GM23338 (cell line): ENCODE measurements at regions not wholly inside any gene's neighbourhood (a gene's known extent, or its start where the extent isn't known, plus 50 kb on each side); places are given as distances from the start of the nearest gene placed in this dataset.

ENCODE experiments used
- ATAC-seq: fragments of 200-7000 bp; cut with Tn5 transposase; 3 replicates; pipeline ENCODE4 v1.9.1; 2020
- DNase-seq: peaks from one replicate; pipeline ENCODE4 v3.0.0-alpha.2; 2015; ENCODE audit warnings: low spot score
- H2AFZ ChIP-seq: fragments of 200-600 bp; sonication (generic); 2 replicates; pipeline ENCODE4 v1.8.0; 2016; ENCODE audit warnings: antibody characterized with exemption, mild to moderate bottlenecking, moderate library complexity
- H3F3A ChIP-seq: fragments of 200-600 bp; sonication (generic); replicated peaks from 2 replicates; pipeline ENCODE4 v1.8.0; 2017; ENCODE audit warnings: antibody characterized with exemption, mixed run types, low read depth
- H3K27ac ChIP-seq: fragments of 200-600 bp; sonication (generic); 2 replicates; pipeline ENCODE4 v1.6.1; 2016; ENCODE audit warnings: low read depth
- H3K27me3 ChIP-seq: fragments of 200-600 bp; sonication (generic); 2 replicates; pipeline ENCODE4 v1.8.0; 2016; ENCODE audit warnings: mild to moderate bottlenecking, mixed run types, moderate library complexity; ENCODE audit not compliant: insufficient read depth
- H3K36me3 ChIP-seq: fragments of 200-600 bp; sonication (generic); 2 replicates; pipeline ENCODE4 v1.8.0; 2016; ENCODE audit warnings: mild to moderate bottlenecking; ENCODE audit not compliant: insufficient read depth
- H3K4me1 ChIP-seq: fragments of 200-600 bp; sonication (generic); 2 replicates; pipeline ENCODE4 v1.8.0; 2016; ENCODE audit warnings: mild to moderate bottlenecking, moderate library complexity; ENCODE audit not compliant: insufficient read depth
- H3K4me2 ChIP-seq: fragments of 200-600 bp; sonication (generic); 2 replicates; pipeline ENCODE4 v1.7.1; 2017; ENCODE audit warnings: mixed run types
- H3K4me3 ChIP-seq: fragments of 200-600 bp; sonication (generic); 2 replicates; pipeline ENCODE4 v1.6.1; 2016; ENCODE audit warnings: mixed run types
- H3K79me2 ChIP-seq: fragments of 200-600 bp; sonication (generic); replicated peaks from 2 replicates; pipeline ENCODE4 v1.8.0; 2017; ENCODE audit warnings: mild to moderate bottlenecking; ENCODE audit not compliant: insufficient read depth
- H3K9me2 ChIP-seq: fragments of 200-600 bp; sonication (generic); 2 replicates; pipeline ENCODE4 v1.8.0; 2017; ENCODE audit not compliant: insufficient read depth
- H4K20me1 ChIP-seq: fragments of 200-600 bp; sonication (generic); replicated peaks from 2 replicates; pipeline ENCODE4 v1.8.0; 2017; ENCODE audit warnings: mild to moderate bottlenecking; ENCODE audit not compliant: insufficient read depth
- H3K27ac Mint-ChIP-seq: 2 replicates; pipeline ENCODE4 v1.8.0; 2020; ENCODE audit warnings: inconsistent platforms, mild to moderate bottlenecking, moderate library complexity, mixed read lengths
- H3K27me3 Mint-ChIP-seq: 3 replicates; pipeline ENCODE4 v1.8.0; 2022; ENCODE audit warnings: low read depth, mild to moderate bottlenecking, moderate library complexity, mixed read lengths, inconsistent platforms; ENCODE audit not compliant: insufficient read depth, poor library complexity
- H3K36me3 Mint-ChIP-seq: 3 replicates; pipeline ENCODE4 v1.8.0; 2021; ENCODE audit warnings: low read depth, mild to moderate bottlenecking, inconsistent platforms, moderate library complexity, mixed read lengths
- H3K4me1 Mint-ChIP-seq: 3 replicates; pipeline ENCODE4 v1.8.0; 2020; ENCODE audit warnings: mild to moderate bottlenecking, inconsistent platforms, mixed read lengths
- H3K4me3 Mint-ChIP-seq: 3 replicates; pipeline ENCODE4 v1.8.0; 2021; ENCODE audit warnings: moderate library complexity, mild to moderate bottlenecking, inconsistent platforms, mixed read lengths
- H3K9me3 Mint-ChIP-seq: 3 replicates; pipeline ENCODE4 v1.8.0; 2020; ENCODE audit warnings: moderate library complexity, mild to moderate bottlenecking, inconsistent platforms, mixed read lengths
- ETS1 ChIP-seq: IDR thresholded peaks from 2 replicates; pipeline ENCODE4 v1.6.1; 2016; ENCODE audit warnings: antibody characterized with exemption
- JUNB ChIP-seq: IDR thresholded peaks from one replicate; pipeline ENCODE4 v1.6.1; 2016; ENCODE audit warnings: antibody characterized with exemption; ENCODE audit not compliant: unreplicated experiment
- NANOG ChIP-seq: IDR thresholded peaks from 2 replicates; pipeline ENCODE4 v1.6.1; 2016; ENCODE audit warnings: antibody characterized with exemption, borderline replicate concordance
- POLR2AphosphoS5 ChIP-seq: IDR thresholded peaks from 2 replicates; pipeline ENCODE4 v1.6.1; 2016; ENCODE audit warnings: antibody characterized with exemption, low read depth
- STAT1 ChIP-seq: IDR thresholded peaks from one replicate; pipeline ENCODE4 v1.6.1; 2016; ENCODE audit warnings: antibody characterized with exemption; ENCODE audit not compliant: unreplicated experiment
- TF ChIP-seq, protein P1 (sequence below): fragments of 250-450 bp; sonication (Bioruptor Pico); IDR thresholded peaks from 2 replicates; pipeline ENCODE4 v1.5.0; 2020; ENCODE audit warnings: mild to moderate bottlenecking, moderate library complexity

- TF ChIP-seq, protein P1, sequence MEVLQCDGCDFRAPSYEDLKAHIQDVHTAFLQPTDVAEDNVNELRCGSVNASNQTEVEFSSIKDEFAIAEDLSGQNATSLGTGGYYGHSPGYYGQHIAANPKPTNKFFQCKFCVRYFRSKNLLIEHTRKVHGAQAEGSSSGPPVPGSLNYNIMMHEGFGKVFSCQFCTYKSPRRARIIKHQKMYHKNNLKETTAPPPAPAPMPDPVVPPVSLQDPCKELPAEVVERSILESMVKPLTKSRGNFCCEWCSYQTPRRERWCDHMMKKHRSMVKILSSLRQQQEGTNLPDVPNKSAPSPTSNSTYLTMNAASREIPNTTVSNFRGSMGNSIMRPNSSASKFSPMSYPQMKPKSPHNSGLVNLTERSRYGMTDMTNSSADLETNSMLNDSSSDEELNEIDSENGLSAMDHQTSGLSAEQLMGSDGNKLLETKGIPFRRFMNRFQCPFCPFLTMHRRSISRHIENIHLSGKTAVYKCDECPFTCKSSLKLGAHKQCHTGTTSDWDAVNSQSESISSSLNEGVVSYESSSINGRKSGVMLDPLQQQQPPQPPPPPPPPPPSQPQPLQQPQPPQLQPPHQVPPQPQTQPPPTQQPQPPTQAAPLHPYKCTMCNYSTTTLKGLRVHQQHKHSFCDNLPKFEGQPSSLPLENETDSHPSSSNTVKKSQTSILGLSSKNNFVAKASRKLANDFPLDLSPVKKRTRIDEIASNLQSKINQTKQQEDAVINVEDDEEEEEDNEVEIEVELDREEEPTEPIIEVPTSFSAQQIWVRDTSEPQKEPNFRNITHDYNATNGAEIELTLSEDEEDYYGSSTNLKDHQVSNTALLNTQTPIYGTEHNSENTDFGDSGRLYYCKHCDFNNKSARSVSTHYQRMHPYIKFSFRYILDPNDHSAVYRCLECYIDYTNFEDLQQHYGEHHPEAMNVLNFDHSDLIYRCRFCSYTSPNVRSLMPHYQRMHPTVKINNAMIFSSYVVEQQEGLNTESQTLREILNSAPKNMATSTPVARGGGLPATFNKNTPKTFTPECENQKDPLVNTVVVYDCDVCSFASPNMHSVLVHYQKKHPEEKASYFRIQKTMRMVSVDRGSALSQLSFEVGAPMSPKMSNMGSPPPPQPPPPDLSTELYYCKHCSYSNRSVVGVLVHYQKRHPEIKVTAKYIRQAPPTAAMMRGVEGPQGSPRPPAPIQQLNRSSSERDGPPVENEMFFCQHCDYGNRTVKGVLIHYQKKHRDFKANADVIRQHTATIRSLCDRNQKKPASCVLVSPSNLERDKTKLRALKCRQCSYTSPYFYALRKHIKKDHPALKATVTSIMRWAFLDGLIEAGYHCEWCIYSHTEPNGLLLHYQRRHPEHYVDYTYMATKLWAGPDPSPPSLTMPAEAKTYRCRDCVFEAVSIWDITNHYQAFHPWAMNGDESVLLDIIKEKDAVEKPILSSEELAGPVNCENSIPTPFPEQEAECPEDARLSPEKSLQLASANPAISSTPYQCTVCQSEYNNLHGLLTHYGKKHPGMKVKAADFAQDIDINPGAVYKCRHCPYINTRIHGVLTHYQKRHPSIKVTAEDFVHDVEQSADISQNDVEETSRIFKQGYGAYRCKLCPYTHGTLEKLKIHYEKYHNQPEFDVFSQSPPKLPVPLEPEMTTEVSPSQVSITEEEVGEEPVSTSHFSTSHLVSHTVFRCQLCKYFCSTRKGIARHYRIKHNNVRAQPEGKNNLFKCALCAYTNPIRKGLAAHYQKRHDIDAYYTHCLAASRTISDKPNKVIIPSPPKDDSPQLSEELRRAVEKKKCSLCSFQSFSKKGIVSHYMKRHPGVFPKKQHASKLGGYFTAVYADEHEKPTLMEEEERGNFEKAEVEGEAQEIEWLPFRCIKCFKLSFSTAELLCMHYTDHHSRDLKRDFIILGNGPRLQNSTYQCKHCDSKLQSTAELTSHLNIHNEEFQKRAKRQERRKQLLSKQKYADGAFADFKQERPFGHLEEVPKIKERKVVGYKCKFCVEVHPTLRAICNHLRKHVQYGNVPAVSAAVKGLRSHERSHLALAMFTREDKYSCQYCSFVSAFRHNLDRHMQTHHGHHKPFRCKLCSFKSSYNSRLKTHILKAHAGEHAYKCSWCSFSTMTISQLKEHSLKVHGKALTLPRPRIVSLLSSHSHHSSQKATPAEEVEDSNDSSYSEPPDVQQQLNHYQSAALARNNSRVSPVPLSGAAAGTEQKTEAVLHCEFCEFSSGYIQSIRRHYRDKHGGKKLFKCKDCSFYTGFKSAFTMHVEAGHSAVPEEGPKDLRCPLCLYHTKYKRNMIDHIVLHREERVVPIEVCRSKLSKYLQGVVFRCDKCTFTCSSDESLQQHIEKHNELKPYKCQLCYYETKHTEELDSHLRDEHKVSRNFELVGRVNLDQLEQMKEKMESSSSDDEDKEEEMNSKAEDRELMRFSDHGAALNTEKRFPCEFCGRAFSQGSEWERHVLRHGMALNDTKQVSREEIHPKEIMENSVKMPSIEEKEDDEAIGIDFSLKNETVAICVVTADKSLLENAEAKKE (CRISPR knock-in tag), result no peak
Observed at GRCh38 chr10:78703593-78703992, 365.2 kb upstream of the ZMIZ1 start (continued).

- H3K4me1 Mint-ChIP-seq, result peaks cover 2% of the 10 kb centered on the region; the same call in 2 of the 3 replicates
- H3K79me2 ChIP-seq, result no peaks in the 10 kb centered on the region
- H3F3A ChIP-seq, result no peaks in the 10 kb centered on the region
- DNase-seq, result no peak
- H3K36me3 Mint-ChIP-seq, result no peaks in the 10 kb centered on the region
- H2AFZ ChIP-seq, result no peak overlapping the region
- no peaks in the 10 kb centered on the region for H3K9me3 Mint-ChIP-seq
- no peak overlapping the region for H3K27ac Mint-ChIP-seq
- no peak for ATAC-seq
- H3K9me2 ChIP-seq, result peaks cover 4% of the 10 kb centered on the region; the same call in 1 of the 2 replicates
- no peaks in the 10 kb centered on the region for H3K27me3 Mint-ChIP-seq
- TF ChIP-seq ETS1 (no peak), NANOG (no peak), JUNB (no peak), POLR2AphosphoS5 (no peak), STAT1 (no peak)
- TF ChIP-seq, protein P1 (CRISPR knock-in tag), result no peak
- no peak overlapping the region for H3K4me3 Mint-ChIP-seq
- H3K27me3 ChIP-seq, result no peaks in the 10 kb centered on the region
- H4K20me1 ChIP-seq, result no peaks in the 10 kb centered on the region
- H3K4me1 ChIP-seq, result no peaks in the 10 kb centered on the region
- H3K4me3 ChIP-seq, result no peak overlapping the region
- H3K36me3 ChIP-seq, result no peaks in the 10 kb centered on the region
- no peak overlapping the region for H3K4me2 ChIP-seq
- no peak overlapping the region for H3K27ac ChIP-seq
Observed at GRCh38 chr10:78706256-78706655, 362.5 kb upstream of the ZMIZ1 start.
